Globus pallidus (tissue), 1 donor: ENCODE measurements at regions not wholly inside any gene's neighbourhood (a gene's known extent, or its start where the extent isn't known, plus 50 kb on each side); places are given as distances from the start of the nearest gene placed in this dataset.
"Not testable (repeated sequence)": the region's sequence is repeated elsewhere in the genome, so short reads cannot be mapped to it uniquely, and the experiment has no call there.

Source experiments
- DNase-seq: peaks from one replicate; pipeline ENCODE4 v3.0.0-alpha.2; 2015; ENCODE audit warnings: low spot score

DNA sequence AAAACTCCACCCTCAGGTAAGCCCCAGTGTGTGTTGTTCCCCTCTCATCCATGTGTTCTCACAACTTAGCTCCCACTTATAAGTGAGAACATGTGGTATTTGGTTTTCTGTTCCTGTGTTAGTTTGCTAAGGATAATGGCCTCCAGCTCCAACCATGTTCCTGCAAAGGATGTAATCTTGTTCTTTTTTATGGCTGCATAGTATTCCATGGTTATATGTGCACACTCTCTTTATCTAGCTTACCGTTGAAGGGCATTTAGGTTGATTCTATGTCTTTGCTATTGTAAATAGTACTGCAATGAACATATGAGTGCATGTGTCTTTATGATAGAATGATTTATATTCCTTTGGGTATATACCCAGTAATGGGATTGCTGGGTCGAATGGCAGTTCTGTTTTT lies 124.4 kb upstream of the RANBP3L start:
- DNase-seq, result not testable (repeated sequence)

DNA sequence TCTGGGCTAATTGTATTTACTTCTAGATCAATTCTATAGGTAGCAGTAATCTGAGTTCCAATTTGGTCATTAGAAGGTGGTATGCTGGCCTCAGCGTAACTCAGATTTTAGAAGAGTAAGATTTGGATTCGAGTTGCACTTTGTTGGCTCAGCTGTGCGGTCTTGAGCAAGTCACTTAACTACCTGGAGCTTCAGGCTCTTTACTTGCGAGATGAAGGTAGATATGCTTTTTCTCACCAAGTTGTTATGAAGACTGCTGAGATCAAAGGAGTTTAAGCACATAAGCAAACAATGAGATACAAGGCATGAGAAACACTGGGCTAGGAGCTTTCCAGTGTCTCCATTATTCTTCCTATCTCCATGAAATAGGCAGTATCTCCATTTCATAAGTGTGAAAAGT lies 133.8 kb upstream of the RANBP3L start:
- DNase-seq, result no peak

DNA sequence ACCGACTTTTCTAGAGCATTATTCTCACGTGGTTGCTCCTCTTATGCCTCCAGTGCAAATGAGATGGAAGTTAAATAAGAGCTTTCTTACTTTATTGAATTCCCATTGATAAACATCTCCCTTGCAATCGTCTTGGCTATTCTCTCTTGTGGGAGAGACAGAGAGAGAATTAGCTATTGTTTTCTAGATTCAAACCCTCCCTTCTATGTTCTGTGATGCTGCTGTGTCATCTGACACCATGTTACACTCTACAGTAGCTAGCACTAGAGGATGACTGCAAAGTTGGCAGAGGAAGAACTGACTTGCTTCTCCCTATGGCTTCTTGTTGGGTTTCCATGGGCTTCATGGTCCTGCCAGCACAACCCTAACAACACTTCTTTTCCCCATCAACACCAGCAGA lies 134.6 kb upstream of the RANBP3L start:
- DNase-seq, result peak; percentile 72

DNA sequence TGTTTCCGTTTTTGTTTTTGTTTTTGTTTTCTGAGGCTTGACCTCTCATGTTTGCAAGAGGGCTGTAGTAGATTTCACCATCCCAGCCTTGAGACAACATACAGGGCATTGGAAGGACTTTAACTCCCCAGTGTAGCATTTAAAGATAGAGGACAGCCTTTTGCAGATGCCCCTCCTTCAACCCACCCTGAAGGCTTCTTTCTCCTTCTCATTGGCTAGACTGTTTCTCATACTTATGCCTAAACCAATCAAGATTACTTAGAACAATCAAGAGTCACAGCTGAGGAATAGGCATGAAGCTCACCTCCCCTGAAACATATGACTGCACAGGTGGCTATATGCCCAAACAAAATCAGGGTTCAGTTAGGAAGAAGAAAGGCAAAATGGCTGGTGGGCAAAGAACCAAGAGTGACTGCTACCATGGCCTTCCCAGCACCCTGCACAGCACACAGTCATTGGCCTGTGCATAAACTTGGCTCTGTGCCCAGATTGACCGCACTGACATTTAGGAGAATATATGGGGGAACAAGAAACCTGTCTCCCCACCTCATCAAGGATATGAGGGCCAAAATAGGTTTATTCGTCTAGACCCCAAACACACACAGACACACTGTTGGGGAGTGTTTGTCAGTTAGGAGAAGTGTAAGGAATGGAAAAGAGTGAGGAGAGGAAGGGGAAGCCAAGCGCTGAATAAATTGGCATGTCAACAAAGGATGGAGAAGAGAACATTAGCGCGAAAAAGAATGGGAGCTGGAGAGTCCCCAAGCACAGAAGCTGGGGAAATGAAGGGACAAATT lies 137.3 kb upstream of the RANBP3L start:
- DNase-seq, result peak; percentile 64

DNA sequence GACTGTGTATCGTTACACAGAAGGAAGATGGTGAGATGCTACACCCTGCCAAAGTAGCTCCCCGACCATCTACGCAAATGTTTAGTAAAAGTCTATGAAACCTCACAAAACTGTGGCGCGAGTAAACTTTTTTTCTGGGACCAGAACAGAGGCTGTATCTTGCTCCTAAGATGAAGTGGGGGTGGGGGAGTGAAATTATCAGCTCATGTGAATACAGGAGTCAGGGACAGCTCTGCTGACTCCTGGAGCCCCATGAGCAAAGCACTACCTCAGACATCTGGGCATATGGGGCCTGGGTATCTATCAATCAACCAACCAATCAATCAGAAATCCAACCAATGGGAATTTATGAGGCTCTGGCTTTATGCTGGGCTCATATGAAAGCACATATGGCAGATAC lies 138.6 kb upstream of the RANBP3L start:
- no peak for DNase-seq

DNA sequence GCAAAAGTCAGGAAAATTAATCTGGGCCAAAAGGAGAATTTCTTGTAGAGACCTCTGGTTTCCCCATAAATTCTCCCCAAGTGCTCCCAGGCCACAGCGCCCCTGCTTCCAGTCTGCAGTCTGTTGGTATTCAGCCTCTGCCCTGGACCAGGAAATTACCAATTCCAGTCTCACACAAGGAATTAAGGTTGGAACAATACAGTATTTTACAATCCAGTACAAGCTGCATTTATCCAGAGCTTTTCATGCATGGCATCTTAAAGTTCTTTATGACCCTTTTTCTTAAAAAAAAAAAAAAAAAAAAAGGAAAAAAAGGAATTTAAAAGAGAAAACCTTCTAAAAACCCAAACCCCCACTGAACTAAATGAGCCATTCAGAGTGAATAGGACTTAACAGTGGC lies 139.6 kb upstream of the RANBP3L start:
- DNase-seq, result peak; percentile 49

DNA sequence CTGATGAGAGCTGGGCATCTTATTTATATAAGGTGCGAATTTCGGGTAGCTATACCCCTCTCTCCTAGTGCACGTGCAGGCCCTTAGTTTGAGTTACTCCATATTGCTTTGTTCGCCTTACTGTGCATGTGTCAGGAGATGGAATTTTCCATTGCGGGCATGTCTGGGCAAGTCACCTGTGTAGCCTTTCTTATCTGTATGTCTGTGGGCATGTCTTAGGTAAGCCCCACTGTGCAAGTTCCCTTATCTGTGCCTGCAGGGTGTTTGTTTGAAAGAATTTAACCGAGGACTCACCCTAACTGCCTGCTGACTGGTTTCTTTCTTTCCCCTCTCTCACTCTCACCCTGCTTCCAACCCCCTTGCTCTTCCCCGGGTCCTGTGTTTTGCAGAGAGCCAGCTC lies 140.7 kb upstream of the RANBP3L start:
- DNase-seq, result no peak

DNA sequence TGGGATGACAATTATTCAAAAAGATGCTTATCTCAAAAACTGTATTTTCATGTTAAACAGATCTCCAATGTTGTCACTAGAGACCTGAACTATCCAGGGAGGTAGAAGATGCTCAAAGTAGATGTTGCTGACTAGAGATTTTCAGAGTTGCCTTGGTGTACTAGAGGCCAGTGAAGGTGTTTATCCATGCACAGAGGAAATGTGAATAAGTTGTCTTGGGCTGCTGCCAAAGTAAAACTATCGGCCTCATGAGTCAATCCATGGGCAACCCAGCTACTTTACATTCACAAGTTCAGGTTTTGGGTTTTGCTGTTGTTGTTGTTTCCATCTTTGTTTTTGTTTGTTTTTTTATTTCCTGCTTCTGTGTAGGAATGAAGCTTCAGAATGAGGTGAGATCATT lies 141.1 kb upstream of the RANBP3L start:
- DNase-seq, result no peak

DNA sequence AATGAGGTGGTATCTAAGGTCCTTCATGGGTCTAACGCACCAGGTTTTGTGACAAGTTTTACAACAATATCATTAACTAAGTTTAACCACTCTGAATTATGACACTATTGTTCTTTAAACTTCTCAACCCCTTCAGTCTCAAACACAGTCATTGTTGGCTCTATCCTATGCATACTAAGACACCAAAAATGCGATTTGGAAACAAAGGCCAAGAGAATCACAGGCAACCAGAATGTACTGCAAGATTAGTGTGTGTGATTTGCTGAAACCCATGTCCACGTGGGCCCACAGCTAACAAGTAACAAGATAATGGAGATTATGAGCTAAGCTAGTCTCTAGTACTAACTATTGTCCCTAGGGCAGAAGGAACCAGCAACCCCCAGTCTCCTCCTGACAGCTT lies 142.2 kb upstream of the RANBP3L start:
- no peak for DNase-seq

DNA sequence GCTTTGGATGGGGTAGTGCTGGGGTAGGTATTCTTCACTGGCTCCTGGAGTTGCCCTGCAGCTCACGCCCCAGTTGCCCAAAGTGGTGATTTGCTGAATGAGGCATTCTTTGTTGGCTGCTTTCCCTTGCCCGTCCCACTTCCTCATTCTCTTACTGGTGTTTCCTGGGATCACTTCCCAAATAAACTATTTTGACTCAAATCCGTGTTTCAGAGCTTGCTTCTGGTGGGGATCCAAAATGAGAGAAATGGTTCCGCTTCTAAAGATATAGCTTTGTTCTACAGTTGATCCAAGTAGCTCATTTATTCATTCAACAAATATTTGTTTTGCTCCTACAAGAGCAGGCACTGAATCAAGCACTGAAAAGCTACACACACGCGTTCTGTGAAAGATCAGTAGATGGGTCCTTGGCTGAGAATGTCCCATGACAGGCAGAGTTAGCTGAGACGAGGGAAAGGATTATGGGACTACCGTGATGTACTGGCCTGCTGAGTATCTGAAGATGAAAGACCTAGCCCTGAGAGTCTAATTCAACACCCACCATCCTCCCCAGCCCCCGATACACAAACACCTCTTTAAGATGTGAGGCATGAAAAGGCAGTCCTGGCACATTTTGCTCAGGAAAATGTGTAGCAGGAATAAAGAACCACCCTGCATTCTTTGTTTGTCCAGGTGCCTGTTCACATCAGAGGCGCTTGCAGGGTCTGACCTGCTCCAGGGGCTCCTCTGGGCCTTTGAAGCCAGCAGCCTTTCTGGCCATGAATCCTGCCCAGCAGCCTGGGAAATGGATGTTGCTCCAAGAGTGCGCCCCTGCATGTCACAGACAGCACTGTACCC lies 143.1 kb upstream of the RANBP3L start:
- peak; percentile 63 for DNase-seq

DNA sequence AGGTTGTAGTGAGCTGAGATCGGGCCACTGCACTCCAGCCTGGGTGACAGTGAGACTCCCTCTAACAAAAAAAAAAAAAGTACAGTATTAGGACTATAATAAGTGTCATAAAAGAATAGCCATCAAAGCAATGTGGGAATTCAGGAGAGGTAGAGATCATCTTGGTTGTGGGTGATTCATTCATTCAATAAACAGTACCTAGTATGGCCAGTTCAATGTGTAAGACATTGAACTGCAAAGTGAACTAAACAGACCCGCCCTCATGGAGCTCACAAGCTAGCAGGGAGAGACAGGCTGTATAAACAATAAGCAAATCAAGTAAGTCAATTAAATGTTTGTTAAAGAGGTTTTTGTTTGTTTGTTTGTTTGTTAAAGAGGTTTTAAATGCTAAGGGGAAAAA lies 146.1 kb upstream of the RANBP3L start:
- DNase-seq, result no peak

DNA sequence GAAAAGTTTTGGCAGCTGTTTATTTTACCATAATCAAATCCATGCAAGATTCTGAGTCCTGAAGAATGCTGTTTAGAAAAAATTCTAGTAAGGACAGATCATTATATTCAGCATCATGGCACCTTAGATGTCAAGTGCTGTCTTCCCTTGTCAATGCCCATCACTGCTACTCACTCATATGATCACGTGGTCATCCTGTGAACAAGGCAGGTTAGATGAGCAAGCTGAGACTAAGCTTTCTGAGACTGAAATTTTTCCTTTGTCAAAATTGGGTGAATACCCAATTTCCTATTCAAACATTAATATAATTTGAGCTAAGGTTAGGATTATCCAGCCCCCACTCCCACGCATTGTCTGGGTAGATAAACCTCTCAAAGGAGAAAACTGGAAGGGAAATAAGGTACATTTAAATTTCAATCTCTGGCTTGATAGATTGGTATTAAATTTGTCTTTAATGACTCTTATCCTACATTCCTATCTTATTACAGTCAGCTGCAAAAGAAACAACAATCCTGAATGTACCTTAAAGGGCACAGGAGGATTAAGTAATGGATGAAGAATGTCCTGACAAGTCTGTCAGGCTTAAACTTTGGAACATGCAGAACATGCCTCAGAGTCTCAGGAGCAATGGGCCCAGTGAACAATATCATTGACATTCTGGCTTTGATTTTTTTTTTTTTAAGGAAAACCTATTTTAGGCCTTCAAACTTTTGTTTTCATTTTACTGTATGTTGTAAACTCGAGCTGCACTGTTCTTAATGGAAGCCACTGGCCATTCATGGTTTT lies 148.7 kb upstream of the RANBP3L start:
- no peak for DNase-seq

DNA sequence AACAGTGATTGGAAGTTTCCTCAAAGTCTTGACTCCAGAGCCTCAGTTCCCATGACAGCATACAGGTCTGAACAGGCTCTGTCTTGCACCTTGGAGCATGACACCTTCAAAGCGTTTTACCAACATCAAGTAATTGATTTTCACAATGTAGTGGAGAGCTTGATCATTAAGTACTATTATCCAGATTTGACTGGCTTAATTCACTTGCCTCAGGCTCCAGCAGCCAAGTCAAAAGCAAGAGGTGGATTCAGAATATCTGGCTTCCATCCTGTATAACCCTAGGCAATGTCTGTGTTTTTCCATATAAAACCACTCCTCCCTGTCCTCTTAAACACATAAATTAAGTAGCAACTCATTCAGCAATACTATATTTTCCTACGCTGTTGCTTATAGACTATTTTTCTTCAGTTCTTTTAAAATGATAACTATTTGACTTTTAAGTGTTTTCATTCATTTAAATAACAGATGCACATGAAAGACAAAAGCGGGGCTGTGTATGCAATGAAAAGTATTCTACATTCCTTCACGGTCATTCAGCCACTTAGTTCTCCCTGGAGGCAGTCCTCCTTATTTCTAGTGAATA lies 150.8 kb upstream of the RANBP3L start:
- DNase-seq, result no peak

DNA sequence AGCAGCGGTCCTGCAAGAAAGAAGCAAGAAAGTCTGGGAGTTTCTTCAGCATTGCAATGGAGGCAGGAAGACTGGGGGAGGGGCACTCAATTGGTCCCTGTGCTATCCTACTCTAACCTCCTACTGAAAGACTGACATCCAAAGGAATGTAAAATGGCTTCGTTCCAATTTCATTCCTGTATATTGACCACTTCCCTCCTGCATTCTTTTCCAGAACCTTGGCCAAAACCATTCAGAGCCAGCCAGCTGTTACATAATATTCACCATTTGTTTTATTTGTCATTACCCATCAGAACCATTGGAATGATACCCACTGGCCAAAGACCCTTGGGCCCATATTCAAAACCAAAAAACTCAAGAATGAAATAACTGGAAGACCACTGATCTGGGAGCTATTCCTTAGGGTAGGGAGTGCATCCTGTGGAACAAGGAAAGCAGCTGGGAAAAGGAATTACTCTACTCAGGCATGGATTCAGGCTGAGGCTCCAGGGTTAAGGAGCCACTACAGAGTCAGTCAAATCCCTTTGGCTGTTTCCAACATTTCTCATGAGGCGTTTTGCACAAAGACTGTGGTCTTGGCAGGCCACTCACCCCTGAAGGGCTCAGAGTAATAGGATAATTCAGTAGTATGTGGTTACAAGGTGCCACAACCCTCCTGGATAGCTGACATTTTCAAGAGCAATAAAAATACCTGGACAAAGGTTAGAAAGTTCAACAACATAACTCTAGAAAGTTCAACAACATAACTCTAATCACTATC lies 148.7 kb upstream of the SLC1A3 start:
- no peak for DNase-seq

DNA sequence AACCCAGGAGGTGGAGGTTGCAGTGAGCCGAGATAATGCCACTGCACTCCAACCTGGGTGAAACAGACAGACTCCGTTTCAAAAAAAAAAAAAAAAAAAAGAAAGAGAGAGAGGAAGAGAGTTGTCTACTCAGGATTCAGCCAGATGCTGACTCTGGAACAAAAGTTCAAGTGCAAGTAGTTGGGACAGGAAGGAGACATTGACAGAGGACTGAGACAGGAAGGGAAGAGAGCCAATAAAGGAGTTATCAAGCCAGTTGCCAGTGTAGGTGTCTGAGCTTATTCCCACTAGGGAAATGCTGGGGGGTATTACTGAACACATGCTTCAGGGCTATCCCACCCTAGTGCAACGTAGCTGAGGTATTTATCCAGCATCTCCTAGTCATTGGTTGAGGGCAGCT lies 147.7 kb upstream of the SLC1A3 start:
- DNase-seq, result no peak

DNA sequence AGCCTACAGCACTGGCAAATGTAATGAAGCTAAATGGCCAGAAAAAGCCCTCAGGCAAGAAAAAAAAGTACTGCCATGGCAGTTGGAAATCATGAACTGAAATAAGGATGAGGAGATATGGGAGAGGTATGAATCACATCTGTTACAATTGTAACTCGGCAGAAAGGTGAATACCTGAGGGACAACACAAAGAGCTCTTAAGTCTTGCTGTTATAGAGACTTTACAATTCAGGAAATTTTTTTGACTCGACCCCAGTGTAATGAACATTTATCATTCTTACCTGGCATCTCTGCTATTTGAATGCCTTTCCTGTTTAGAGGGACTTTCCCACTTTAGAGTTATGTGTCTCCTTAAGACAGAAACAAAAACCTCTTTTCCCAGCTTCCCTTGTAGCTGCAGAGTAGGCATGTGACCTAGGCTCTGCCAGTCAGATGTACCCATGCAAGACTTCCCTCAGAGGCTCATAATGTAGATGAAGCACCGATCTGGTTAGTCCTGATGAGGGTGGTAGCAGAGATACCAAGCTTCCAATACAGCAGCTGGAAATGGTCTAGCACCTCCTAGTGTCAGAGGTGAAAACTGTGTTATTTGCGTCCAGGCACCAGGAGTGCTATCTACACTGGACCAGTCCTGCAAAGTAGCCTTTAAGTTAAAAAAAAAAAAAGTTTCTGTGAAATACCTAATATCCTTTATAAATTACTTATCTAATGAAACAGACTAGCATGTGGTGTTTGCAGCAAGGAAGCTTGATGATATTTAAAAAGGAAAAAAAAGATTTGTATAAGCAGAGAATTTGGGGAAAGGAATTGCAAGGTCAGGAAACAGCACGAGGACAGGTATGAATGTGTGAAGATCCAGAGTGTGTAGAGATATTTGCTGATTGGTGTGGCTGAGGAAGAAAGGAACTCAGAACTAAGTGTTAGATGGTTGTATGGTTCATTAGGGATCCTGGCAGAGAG lies 146.9 kb upstream of the SLC1A3 start:
- DNase-seq, result no peak

DNA sequence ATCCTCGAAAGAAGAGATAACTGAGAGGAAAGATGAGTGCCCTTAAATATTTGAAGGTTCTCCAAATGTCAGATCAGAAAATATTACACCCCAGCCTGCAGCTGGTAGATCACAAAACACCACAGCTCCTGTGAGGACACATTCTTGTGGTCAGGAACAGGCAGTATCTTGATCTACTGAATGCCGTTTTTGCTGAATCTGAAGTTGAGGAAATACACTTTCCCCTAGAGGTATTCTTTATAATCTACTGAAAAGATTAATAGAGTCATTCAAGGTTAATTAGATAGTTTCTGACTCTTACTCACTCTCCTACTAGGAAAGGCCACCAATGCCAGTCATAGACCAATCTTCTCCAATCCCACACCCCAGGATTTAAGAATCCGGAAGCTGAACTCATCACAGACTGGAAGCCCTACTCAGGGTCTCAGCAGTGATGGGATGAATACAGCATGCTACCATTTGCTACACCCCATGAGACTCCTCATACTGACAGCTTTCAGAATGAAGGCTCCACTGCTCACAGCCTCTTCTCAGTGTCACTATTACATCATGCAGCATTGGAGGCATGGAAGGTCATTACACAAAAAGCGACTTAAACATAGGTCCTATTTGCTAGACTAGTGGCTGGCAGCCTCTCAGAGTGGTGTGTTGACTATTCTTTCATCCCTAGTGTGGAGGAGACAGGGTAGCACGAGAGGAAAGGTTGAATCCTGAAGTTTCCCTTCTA lies 143.9 kb upstream of the SLC1A3 start:
- no peak for DNase-seq

DNA sequence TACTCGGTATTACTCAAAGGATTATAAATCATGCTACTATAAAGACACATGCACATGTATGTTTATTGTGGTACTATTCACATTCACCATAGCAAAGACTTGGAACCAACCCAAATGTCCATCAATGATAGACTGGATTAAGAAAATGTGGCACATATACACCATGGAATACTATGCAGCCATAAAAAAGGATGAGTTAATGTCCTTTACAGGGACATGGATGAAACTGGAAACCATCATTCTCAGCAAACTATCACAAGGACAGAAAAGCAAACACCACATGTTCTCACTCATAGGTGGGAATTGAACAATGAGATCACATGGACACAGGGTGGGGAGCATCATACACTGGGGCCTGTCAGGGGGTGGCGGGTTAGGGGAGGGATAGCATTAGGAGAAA lies 130.5 kb upstream of the SLC1A3 start:
- not testable (repeated sequence) for DNase-seq

DNA sequence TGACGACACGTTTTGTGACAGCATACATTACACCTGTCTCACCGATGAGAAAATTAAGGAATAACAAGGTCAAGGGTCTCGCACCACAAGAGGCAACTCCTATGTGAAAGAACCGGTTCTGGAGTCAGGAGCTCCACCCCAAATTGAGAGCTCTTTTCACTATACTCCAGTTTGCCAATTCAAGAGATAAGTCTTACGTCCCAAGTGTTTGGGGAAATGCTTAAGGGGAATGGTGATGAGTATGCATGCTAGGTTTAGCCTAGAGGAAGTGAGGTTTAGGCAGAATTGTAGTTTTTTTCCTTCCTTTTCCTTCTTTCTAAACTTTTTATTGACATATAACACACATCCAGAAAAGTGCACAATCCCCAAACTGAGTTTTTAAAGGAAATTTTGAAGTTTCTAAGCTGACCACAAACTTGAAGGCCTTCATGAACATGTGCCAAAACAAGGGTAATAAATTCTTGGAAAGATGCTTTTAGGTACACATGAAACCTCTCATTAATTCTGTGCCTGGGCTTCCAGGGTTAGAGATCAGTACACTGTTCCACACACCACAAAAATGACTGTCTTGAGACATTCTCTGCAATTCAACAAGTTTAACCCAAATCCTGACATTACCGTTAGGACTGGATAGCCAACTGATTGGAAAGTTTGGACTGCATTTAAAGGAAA lies 127.6 kb upstream of the SLC1A3 start:
- DNase-seq, result no peak
